HepG2 (cell line): ENCODE measurements at regions not wholly inside any gene's neighbourhood (a gene's known extent, or its start where the extent isn't known, plus 50 kb on each side); places are given as distances from the start of the nearest gene placed in this dataset.

Experiments used
- ATAC-seq: fragments of 200-7000 bp; cut with Tn5 transposase; 3 replicates; pipeline ENCODE4 v1.9.1; 2020; ENCODE audit warnings: mild to moderate bottlenecking, moderate library complexity
- BruUV-seq: library from RNA; stranded (reverse); fragments of 400-500 nt; replicated peaks from 2 replicates; lab custom pipeline; 2021; lab: Mats Ljungman, UMichigan
- CTCF ChIA-PET: fragments of 300-600 bp; formaldehyde crosslinking; extraction: SDS; loops from one replicate; lab custom pipeline; 2021; ENCODE audit warnings: low total read pairs, inconsistent platforms, low intra/inter-chr PET ratio; lab: Yijun Ruan, JAX
- POLR2A ChIA-PET: fragments of 350-600 bp; sonication (Branson Sonifier 250); formaldehyde crosslinking; loops from one replicate; lab custom pipeline; 2020; ENCODE audit warnings: antibody characterized with exemption, inconsistent platforms; lab: Yijun Ruan, JAX
- DNase-seq: peaks from one replicate; pipeline ENCODE4 v3.0.0-alpha.2; 2015; ENCODE audit warnings: low spot score
- FAIRE-seq: peaks from 3 replicates; lab custom pipeline; 2011; peaks lifted over from hg19 to GRCh38; lab: Jason Lieb, UNC
- H2AFZ ChIP-seq: one replicate; pipeline ENCODE4 v1.6.1; 2011; ENCODE audit warnings: low read length, inconsistent platforms
- H3K27ac ChIP-seq: fragments of 300-600 bp; 3 replicates; pipeline ENCODE4 v1.8.0; 2011; ENCODE audit warnings: mixed run types, mild to moderate bottlenecking, mixed read lengths, low read length, inconsistent platforms; ENCODE audit not compliant: insufficient read depth; ENCODE audit errors: extremely low read length
- H3K27me3 ChIP-seq, 2 experiments: fragments of 200-600 bp in 1 of 2; 2 replicates in 1 of 2; 3 replicates in 1 of 2; pipeline versions ENCODE4 v1.6.0 to v1.8.0; 2011; ENCODE audit warnings: low read length in 2 of 2, mild to moderate bottlenecking in 2 of 2, moderate library complexity in 2 of 2, inconsistent platforms in 1 of 2; ENCODE audit not compliant: insufficient read depth in 2 of 2, control insufficient read depth in 1 of 2
- H3K36me3 ChIP-seq, 2 experiments: fragments of 200-600 bp in 1 of 2; replicated peaks in 1 of 2; 2 replicates in 1 of 2; 3 replicates in 1 of 2; pipeline versions ENCODE4 v1.5.1 to v1.8.0; 2011; ENCODE audit warnings: low read length in 2 of 2, inconsistent platforms in 1 of 2; ENCODE audit not compliant: insufficient read depth in 2 of 2, control insufficient read depth in 1 of 2
- H3K4me1 ChIP-seq: 2 replicates; pipeline ENCODE4 v1.5.1; 2012; ENCODE audit warnings: low read length, inconsistent platforms; ENCODE audit not compliant: insufficient read depth
- H3K4me2 ChIP-seq: 2 replicates; pipeline ENCODE4 v1.6.0; 2011; ENCODE audit warnings: low read depth, low read length, inconsistent platforms
- H3K4me3 ChIP-seq, 3 experiments: fragments of 200-600 bp in 1 of 3; sonication (generic), shearing (Covaris generic) in 1 of 3; replicated peaks in 1 of 3; 2 replicates each; pipeline ENCODE4 v1.5.1; 2011 to 2016; ENCODE audit warnings: low read length in 3 of 3, inconsistent platforms in 2 of 3, low read depth in 2 of 3, mild to moderate bottlenecking in 2 of 3, control low read depth in 1 of 3, mixed read lengths in 1 of 3; ENCODE audit not compliant: insufficient read depth in 1 of 3
- H3K79me2 ChIP-seq: one replicate; pipeline ENCODE4 v1.6.1; 2011; ENCODE audit warnings: low read length, inconsistent platforms; ENCODE audit not compliant: insufficient read depth
- H3K9ac ChIP-seq: 2 replicates; pipeline ENCODE4 v1.6.0; 2011; ENCODE audit warnings: mild to moderate bottlenecking, low read depth, low read length, inconsistent platforms; ENCODE audit not compliant: insufficient read depth
- H3K9me3 ChIP-seq: 2 replicates; pipeline ENCODE4 v1.5.1; 2012; ENCODE audit warnings: mild to moderate bottlenecking, low read length
- H4K20me1 ChIP-seq: 2 replicates; pipeline ENCODE4 v1.6.0; 2011; ENCODE audit warnings: inconsistent platforms, mild to moderate bottlenecking, low read length, moderate library complexity; ENCODE audit not compliant: insufficient read depth
- AHR ChIP-seq: IDR thresholded peaks from 2 replicates; pipeline ENCODE4 v1.6.1; 2018; ENCODE audit warnings: missing genetic modification reagents, missing compliant biosample characterization
- ARNTL ChIP-seq: sonication (generic); formaldehyde crosslinking; IDR thresholded peaks from 2 replicates; pipeline ENCODE4 v1.4.0; 2020; ENCODE audit warnings: mild to moderate bottlenecking, missing genetic modification reagents
- CCDC6 ChIP-seq: sonication (generic); formaldehyde crosslinking; IDR thresholded peaks from 2 replicates; pipeline ENCODE4 v1.8.1; 2022; ENCODE audit warnings: mild to moderate bottlenecking, missing genetic modification reagents, moderate library complexity
- FOXA3 ChIP-seq: IDR thresholded peaks from 2 replicates; pipeline ENCODE4 v1.6.1; 2016; ENCODE audit warnings: missing genetic modification reagents, missing compliant biosample characterization
- MBD4 ChIP-seq: IDR thresholded peaks from 2 replicates; pipeline ENCODE4 v1.6.1; 2012; ENCODE audit warnings: low read length, inconsistent platforms, borderline replicate concordance
- MEF2D ChIP-seq: sonication (generic); formaldehyde crosslinking; IDR thresholded peaks from 2 replicates; pipeline ENCODE4 v1.5.1; 2020; ENCODE audit warnings: mild to moderate bottlenecking, missing genetic modification reagents
- SMAD9 ChIP-seq: sonication (generic); formaldehyde crosslinking; IDR thresholded peaks from 2 replicates; pipeline ENCODE4 v1.5.1; 2020; ENCODE audit warnings: mild to moderate bottlenecking, missing genetic modification reagents
- TAF15 ChIP-seq: fragments of 200-400 bp; formaldehyde crosslinking; IDR thresholded peaks from one replicate; pipeline ENCODE4 v1.6.1; 2018; ENCODE audit warnings: mild to moderate bottlenecking, low read depth, low read length; ENCODE audit not compliant: poor library complexity, severe bottlenecking
- THAP8 ChIP-seq: sonication (generic); formaldehyde crosslinking; IDR thresholded peaks from 2 replicates; pipeline ENCODE4 v1.5.1; 2020; ENCODE audit warnings: missing genetic modification reagents, mild to moderate bottlenecking, borderline replicate concordance
- ZBTB26 ChIP-seq: IDR thresholded peaks from 2 replicates; pipeline ENCODE4 v1.6.1; 2016; ENCODE audit warnings: missing compliant biosample characterization, missing genetic modification reagents, borderline replicate concordance
- ZMAT5 ChIP-seq: sonication (generic); formaldehyde crosslinking; IDR thresholded peaks from 2 replicates; pipeline ENCODE4 v1.5.0; 2020; ENCODE audit warnings: mild to moderate bottlenecking, low read depth, missing genetic modification reagents, borderline replicate concordance
- ZNF205 ChIP-seq: IDR thresholded peaks from 2 replicates; pipeline ENCODE4 v1.6.1; 2018; ENCODE audit warnings: missing biosample characterization, missing genetic modification reagents
- ZNF256 ChIP-seq: sonication (generic); formaldehyde crosslinking; conservative IDR thresholded peaks from 2 replicates; pipeline ENCODE4 v1.4.0; 2020; ENCODE audit warnings: missing genetic modification reagents
- ZNF781 ChIP-seq: sonication (generic); formaldehyde crosslinking; IDR thresholded peaks from 2 replicates; pipeline ENCODE4 v1.5.1; 2020; ENCODE audit warnings: borderline replicate concordance, mild to moderate bottlenecking, missing genetic modification reagents; ENCODE audit errors: not compliant biosample characterization
- WGBS: methylation state at CpG from one replicate; pipeline ENCODE4 v1.1.6; 2017; ENCODE audit warnings: low lambda C conversion rate; 5-methylcytosine and 5-hydroxymethylcytosine counted together
- in situ Hi-C: cut with HindIII; loops from 2 replicates; pipeline ENCODE4 v1.10.0; 2017; ENCODE audit warnings: low pct_unique_long_range_greater_than_20kb; ENCODE audit not compliant: extremely low pct_ligation_motif_present
- intact Hi-C: fragments of 100-400 bp; cut with micrococcal nuclease; formaldehyde crosslinking; loops from one replicate; pipeline ENCODE4 v1.10.0; 2022; ENCODE audit not compliant: unreplicated experiment

DNA sequence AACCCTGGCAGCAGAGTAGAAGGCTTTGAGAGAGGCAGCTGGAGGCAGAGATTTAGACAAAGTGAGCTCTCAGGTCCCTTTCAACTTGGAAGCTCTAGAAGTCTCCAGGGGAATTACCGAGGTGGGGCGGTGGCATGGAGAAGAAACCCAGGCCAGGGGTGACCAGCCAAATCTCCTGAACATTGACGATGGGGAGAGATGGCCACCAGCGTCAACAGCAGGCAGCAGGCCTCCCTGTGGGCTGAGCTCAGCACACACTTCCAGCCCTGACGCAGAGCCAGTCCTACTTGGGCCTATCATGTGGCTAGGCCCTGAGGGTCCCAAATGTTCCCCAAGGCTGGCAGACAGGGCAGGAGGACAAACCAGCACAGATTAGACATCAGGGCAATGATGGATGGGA lies 187.8 kb downstream of the BCOR start:
- TF ChIP-seq THAP8 (CRISPR knock-in tag): no peak
- TF ChIP-seq MBD4: no peak
- no peak for TF ChIP-seq TAF15
- no peak for TF ChIP-seq ZNF781
- TF ChIP-seq ARNTL: no peak
- no peak for TF ChIP-seq FOXA3
- TF ChIP-seq, all 625 proteins: peak for 0
- Histone ChIP-seq H3K36me3 (no peaks in the 10 kb centered on the region), H4K20me1 (no peaks in the 10 kb centered on the region), H3K79me2 (no peaks in the 10 kb centered on the region), H3K4me2 (no peak overlapping the region), H3K9me3 (no peaks in the 10 kb centered on the region), H3K27ac (no peak overlapping the region), H3K4me3 (no peak overlapping the region), H3K4me1 (peaks cover 39% of the 10 kb centered on the region), H3K27me3 (0 out of 5 replicates have a peak, but pooled peaks cover 1 to 2% of the 10 kb centered on the region in 2 experiments), H3K9ac (no peak overlapping the region), H2AFZ (no peak overlapping the region)
- ChIA-PET POLR2A (no interaction called here), CTCF (no interaction called here)
- intact Hi-C loops (no loop called here), in situ Hi-C loops (no loop called here)
- WGBS: no CpG with 5 or more reads among the region's 5 CpGs
- no TSS peak for BruUV-seq
- DNase-seq (no peak), FAIRE-seq (no peak), ATAC-seq (no peak)

DNA sequence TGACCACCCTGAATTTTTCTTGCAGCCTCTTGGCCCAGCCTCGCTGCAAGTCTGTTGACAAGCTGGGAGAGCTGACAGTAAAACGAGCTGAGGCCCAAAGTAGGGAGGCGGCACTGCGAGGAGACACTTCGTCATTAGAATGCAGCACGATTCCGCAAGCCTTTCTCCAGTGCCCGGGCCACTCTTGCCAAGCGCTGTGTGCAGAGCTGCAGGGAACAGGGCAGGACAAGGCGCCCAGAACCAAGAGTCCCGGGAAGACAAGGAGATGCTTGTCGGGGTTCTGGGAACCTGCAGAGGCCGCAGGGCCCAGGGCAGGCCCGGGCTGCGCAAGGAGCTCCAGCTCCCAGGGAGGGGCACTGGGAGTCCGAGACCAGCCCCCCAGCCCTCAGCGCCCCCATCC lies 187.1 kb downstream of the BCOR start:
- FAIRE-seq: no peak
- H3K27ac ChIP-seq: no peak overlapping the region
- CTCF ChIA-PET: no interaction called here

More for the DNA sequence above, 187.1 kb downstream of the BCOR start:
- DNase-seq (no peak), ATAC-seq (no peak)
- intact Hi-C loops: no loop called here
- no peaks in the 10 kb centered on the region for H3K79me2 ChIP-seq
- POLR2A ChIA-PET: no interaction called here
- no peak for TF ChIP-seq ZNF205 (CRISPR knock-in tag)
- TF ChIP-seq CCDC6 (CRISPR knock-in tag): no peak
- TF ChIP-seq MEF2D: no peak
- TF ChIP-seq ZNF256 (CRISPR knock-in tag): no peak
- TF ChIP-seq ZMAT5 (CRISPR knock-in tag): no peak
- no peak for TF ChIP-seq AHR
- TF ChIP-seq ZBTB26 (CRISPR knock-in tag): no peak
- TF ChIP-seq SMAD9 (CRISPR knock-in tag): no peak
- whole genome bisulfite sequencing: 87% methylated on average over 4 of the region's 17 CpGs
- no TSS peak for BruUV-seq
- in situ Hi-C loops: no loop called here
- no peak overlapping the region for H2AFZ ChIP-seq
- H3K27me3 ChIP-seq: 0 out of 5 replicates have a peak, but pooled peaks cover 0 to 1% of the 10 kb centered on the region in 2 experiments
- no peak overlapping the region for H3K4me2 ChIP-seq
- peaks cover 33% of the 10 kb centered on the region for H3K4me1 ChIP-seq
- no peaks in the 10 kb centered on the region for H3K9me3 ChIP-seq
- H3K4me3 ChIP-seq: no peak overlapping the region
- no peaks in the 10 kb centered on the region for H3K36me3 ChIP-seq
- H4K20me1 ChIP-seq: no peaks in the 10 kb centered on the region
- H3K9ac ChIP-seq: no peak overlapping the region
